GM18519 (cell line): ENCODE measurements at regions not wholly inside any gene's neighbourhood (a gene's known extent, or its start where the extent isn't known, plus 50 kb on each side); places are given as distances from the start of the nearest gene placed in this dataset.
A peak's percentile ranks its signal among the peaks of the same experiment; 100 is the strongest.

Experiments
- ATAC-seq: cut with Tn5 transposase; IDR thresholded peaks from one replicate; pipeline ENCODE4 v1.9.1; 2021; ENCODE audit warnings: mild to moderate bottlenecking, moderate library complexity; ENCODE audit not compliant: unreplicated experiment, low FRiP score

GRCh38 chr10:3692387-3692999 is 92.5 kb downstream of the KLF6 start:
- ATAC-seq = no peak

GRCh38 chr10:3691482-3691881 is 93.5 kb downstream of the KLF6 start:
- no peak for ATAC-seq

- ATAC-seq = no peak
Measured at GRCh38 chr10:3689871-3690510, 95.0 kb downstream of the KLF6 start.

GRCh38 chr10:3687510-3688081 is 97.4 kb downstream of the KLF6 start:
- ATAC-seq = no peak

- ATAC-seq = no peak
Measured at GRCh38 chr10:3685384-3685783, 99.6 kb downstream of the KLF6 start.

- no peak for ATAC-seq
Measured at GRCh38 chr10:3684891-3685290, 100.1 kb downstream of the KLF6 start.

GRCh38 chr10:3683560-3683959 is 101.4 kb downstream of the KLF6 start:
- ATAC-seq = no peak

- ATAC-seq = no peak
Measured at GRCh38 chr10:3682745-3683144, 102.3 kb downstream of the KLF6 start.

GRCh38 chr10:3681642-3682554 is 103.1 kb downstream of the KLF6 start:
- no peak for ATAC-seq

- ATAC-seq = no peak
Measured at GRCh38 chr10:3679950-3680629, 104.9 kb downstream of the KLF6 start.

GRCh38 chr10:3678629-3679227 is 106.3 kb downstream of the KLF6 start:
- ATAC-seq = no peak

GRCh38 chr10:3676564-3676963 is 108.4 kb downstream of the KLF6 start:
- ATAC-seq = peak; percentile 58

GRCh38 chr10:3672220-3672619 is 112.8 kb downstream of the KLF6 start:
- no peak for ATAC-seq

- no peak for ATAC-seq
Measured at GRCh38 chr10:3671386-3671955, 113.5 kb downstream of the KLF6 start.

GRCh38 chr10:3668966-3669330 is 116.1 kb downstream of the KLF6 start:
- ATAC-seq = no peak

GRCh38 chr10:3668276-3668965 is 116.6 kb downstream of the KLF6 start:
- no peak for ATAC-seq

GRCh38 chr10:3666525-3667302 is 118.3 kb downstream of the KLF6 start:
- no peak for ATAC-seq

- no peak for ATAC-seq
Measured at GRCh38 chr10:3665316-3665908, 119.6 kb downstream of the KLF6 start.
